Kidney epithelial cell (primary cell): ENCODE measurements at regions not wholly inside any gene's neighbourhood (a gene's known extent, or its start where the extent isn't known, plus 50 kb on each side); places are given as distances from the start of the nearest gene placed in this dataset.

Source experiments
- DNase-seq: peaks from one replicate; pipeline ENCODE4 v3.0.0-alpha.2; 2010; ENCODE audit warnings: low read depth
- H3K27me3 ChIP-seq: 2 replicates; pipeline ENCODE4 v1.6.0; 2011; ENCODE audit warnings: low read length; ENCODE audit not compliant: control insufficient read depth, insufficient read depth
- H3K36me3 ChIP-seq: 2 replicates; pipeline ENCODE4 v1.5.1; 2011; ENCODE audit warnings: low read length; ENCODE audit not compliant: control insufficient read depth, insufficient read depth
- H3K4me3 ChIP-seq: 2 replicates; pipeline ENCODE4 v1.5.1; 2011; ENCODE audit warnings: low read depth, mild to moderate bottlenecking, control low read depth, low read length
- CTCF ChIP-seq: IDR thresholded peaks from 2 replicates; pipeline ENCODE4 v1.5.1; 2011; ENCODE audit warnings: mild to moderate bottlenecking, moderate library complexity, low read length, control low read depth, inconsistent platforms; ENCODE audit not compliant: insufficient read depth, poor library complexity, severe bottlenecking

DNA sequence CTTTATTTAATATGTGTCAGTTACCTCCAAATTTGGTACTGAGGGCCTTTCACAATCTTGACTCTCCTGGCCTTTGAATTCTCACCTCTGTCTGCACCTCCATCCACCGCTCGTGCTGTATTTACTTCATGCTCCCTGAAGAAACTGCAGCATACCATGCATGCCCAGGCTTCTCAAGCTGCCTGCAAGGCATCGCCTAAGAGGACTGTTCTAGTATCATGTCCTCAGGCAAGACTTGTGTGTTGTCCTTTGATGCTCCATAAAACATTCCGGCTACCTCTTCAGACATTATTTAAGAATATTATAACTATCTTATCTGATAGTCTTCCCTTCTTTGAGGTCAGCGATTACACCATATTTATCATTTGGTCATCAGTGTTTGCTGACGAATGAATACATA lies 682.5 kb downstream of the NR2F2 start:
- TF ChIP-seq CTCF: no peak
- Histone ChIP-seq H3K27me3 (no peaks in the 10 kb centered on the region), H3K36me3 (no peaks in the 10 kb centered on the region), H3K4me3 (no peak overlapping the region)
- DNase-seq: no peak

GRCh38 chr15:97013491-97013890 lies 683.0 kb downstream of the NR2F2 start:
- Histone ChIP-seq H3K27me3 (no peaks in the 10 kb centered on the region), H3K4me3 (no peak overlapping the region), H3K36me3 (no peaks in the 10 kb centered on the region)
- TF ChIP-seq CTCF: no peak
- no peak for DNase-seq

DNA sequence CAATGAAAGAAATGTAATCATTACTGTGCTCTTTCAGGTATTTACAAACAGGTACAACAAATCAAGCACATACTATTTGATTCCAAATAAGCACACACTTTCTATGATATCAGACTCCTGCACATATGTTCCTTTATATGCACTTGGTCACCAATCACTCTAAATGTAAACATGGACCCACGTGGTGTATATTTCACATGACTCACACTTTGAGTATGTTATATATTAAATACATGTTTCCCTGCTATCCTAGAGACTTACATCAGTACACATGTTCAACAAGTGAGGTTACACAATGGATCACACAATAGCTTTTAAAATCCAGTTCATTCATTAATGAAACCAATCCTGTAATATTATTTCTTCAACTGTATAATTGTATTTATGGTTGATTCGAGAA lies 683.5 kb downstream of the NR2F2 start:
- DNase-seq: no peak
- H3K4me3 ChIP-seq: no peak overlapping the region
- H3K27me3 ChIP-seq: no peaks in the 10 kb centered on the region
- no peak for TF ChIP-seq CTCF
- no peaks in the 10 kb centered on the region for H3K36me3 ChIP-seq

DNA sequence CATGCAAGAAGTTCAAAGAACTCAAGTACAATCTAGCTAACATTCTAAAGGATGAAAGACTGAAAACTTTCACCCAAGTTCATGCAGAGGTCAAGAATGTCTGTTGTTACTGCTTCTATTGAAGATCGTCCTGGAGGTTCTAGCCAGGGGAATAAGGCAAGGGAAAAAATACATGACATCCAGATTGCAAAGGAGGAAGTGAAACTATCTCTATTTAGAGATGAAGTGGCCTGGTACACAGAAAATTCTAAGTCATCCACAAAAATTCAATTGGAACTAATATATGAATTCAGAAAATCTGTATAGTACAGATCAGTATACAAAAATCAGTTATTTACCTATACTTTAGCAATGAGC lies 693.0 kb downstream of the NR2F2 start:
- Histone ChIP-seq H3K4me3 (no peak overlapping the region), H3K27me3 (no peaks in the 10 kb centered on the region), H3K36me3 (no peaks in the 10 kb centered on the region)
- TF ChIP-seq CTCF: no peak
- no peak for DNase-seq

DNA sequence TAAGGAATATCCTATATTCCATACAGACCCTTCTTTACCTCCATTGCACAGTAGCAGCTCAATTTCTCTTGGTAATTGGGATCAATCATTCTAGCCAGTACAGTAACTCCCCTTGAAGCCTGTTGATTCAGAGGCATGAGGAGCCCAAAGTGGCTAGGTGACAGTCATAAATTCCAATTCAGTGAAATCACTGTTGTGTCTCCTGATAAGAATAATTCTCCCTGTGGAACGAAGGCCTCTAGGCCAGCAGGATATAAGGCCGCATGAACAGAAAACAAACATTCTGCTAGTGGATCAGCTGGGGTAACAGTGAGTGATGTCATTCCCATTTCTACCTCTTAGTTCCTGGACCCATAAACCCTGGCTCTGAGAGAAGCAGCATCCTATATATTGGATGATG lies 696.3 kb downstream of the NR2F2 start:
- TF ChIP-seq CTCF: no peak
- no peak for DNase-seq
- no peaks in the 10 kb centered on the region for H3K36me3 ChIP-seq
- H3K4me3 ChIP-seq: no peak overlapping the region
- no peaks in the 10 kb centered on the region for H3K27me3 ChIP-seq

DNA sequence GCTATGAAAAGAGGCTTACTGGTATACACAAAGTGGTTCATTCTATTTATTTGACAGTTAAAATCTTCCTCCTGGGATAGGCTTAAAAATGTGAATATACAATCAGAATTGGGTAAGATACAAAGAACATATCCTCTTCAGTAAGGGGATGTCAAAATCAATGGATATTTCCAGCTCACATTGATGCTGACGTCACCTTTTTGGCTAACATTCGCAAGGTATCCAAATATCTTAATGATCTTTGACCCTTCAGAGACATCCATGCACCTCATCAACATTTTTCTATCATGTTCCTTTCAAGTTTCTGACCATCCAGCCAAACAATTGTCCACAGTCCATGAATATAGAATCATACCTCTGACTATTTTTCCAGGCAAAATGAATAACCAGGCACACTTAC lies 697.3 kb downstream of the NR2F2 start:
- H3K27me3 ChIP-seq: no peaks in the 10 kb centered on the region
- DNase-seq: no peak
- H3K36me3 ChIP-seq: no peaks in the 10 kb centered on the region
- no peak overlapping the region for H3K4me3 ChIP-seq
- no peak for TF ChIP-seq CTCF
